SK-N-SH (cell line): ENCODE measurements at regions not wholly inside any gene's neighbourhood (a gene's known extent, or its start where the extent isn't known, plus 50 kb on each side); places are given as distances from the start of the nearest gene placed in this dataset.

Experiments used
- CTCF ChIA-PET: fragments of 300-600, 350-600 bp; formaldehyde crosslinking; extraction: SDS; loops from one replicate; lab custom pipeline; 2021; lab: Yijun Ruan, JAX
- POLR2A ChIA-PET: fragments of 350-600 bp; sonication (Branson Sonifier 250); formaldehyde crosslinking; extraction: SDS; loops from one replicate; lab custom pipeline; 2020; ENCODE audit warnings: antibody characterized with exemption, inconsistent platforms; lab: Yijun Ruan, JAX
- DNase-seq: peaks from one replicate; pipeline ENCODE4 v3.0.0; 2012
- H2AFZ ChIP-seq: fragments of 200-600 bp; sonication (generic); 2 replicates; pipeline ENCODE4 v1.8.1; 2016; ENCODE audit warnings: antibody characterized with exemption, mild to moderate bottlenecking, low read depth
- H3F3A ChIP-seq: fragments of 200-600 bp; sonication (generic); replicated peaks from 2 replicates; pipeline ENCODE3; 2016; ENCODE audit warnings: antibody characterized with exemption, mild to moderate bottlenecking; ENCODE audit not compliant: insufficient read depth
- H3K27ac ChIP-seq, 2 experiments: fragments of 200-500 bp in 1 of 2; fragments of 200-600 bp in 1 of 2; sonication (Bioruptor generic) in 1 of 2; sonication (generic), shearing (Covaris generic) in 1 of 2; 2 replicates each; pipeline versions ENCODE4 v1.5.1 to v1.6.1; 2014 to 2016; ENCODE audit warnings: low read depth in 2 of 2, inconsistent platforms in 1 of 2, low read length in 1 of 2, mild to moderate bottlenecking in 1 of 2, mixed read lengths in 1 of 2
- H3K27me3 ChIP-seq: fragments of 200-600 bp; sonication (generic), shearing (Covaris generic); 2 replicates; pipeline ENCODE4 v1.6.1; 2016; ENCODE audit warnings: mixed run types; ENCODE audit not compliant: insufficient read depth
- H3K36me3 ChIP-seq, 2 experiments: fragments of 200-500 bp in 1 of 2; fragments of 200-600 bp in 1 of 2; sonication (Bioruptor generic) in 1 of 2; sonication (generic) in 1 of 2; replicated peaks in 1 of 2; 2 replicates each; pipeline versions ENCODE3 to v1.5.1; 2014 to 2016; ENCODE audit warnings: low read length in 1 of 2, mild to moderate bottlenecking in 1 of 2; ENCODE audit not compliant: insufficient read depth in 2 of 2, control insufficient read depth in 1 of 2
- H3K4me1 ChIP-seq, 2 experiments: fragments of 200-500 bp in 1 of 2; fragments of 200-600 bp in 1 of 2; sonication (Bioruptor generic) in 1 of 2; sonication (generic), shearing (Covaris generic) in 1 of 2; 2 replicates each; pipeline versions ENCODE4 v1.5.1 to v1.6.1; 2014 to 2016; ENCODE audit warnings: low read depth in 1 of 2, low read length in 1 of 2, mixed run types in 1 of 2; ENCODE audit not compliant: insufficient read depth in 2 of 2, control insufficient read depth in 1 of 2
- H3K4me2 ChIP-seq: fragments of 200-600 bp; sonication (generic), shearing (Covaris generic); 2 replicates; pipeline ENCODE4 v1.6.1; 2017; ENCODE audit warnings: mixed run types
- H3K4me3 ChIP-seq, 2 experiments: fragments of 200-500 bp in 1 of 2; fragments of 200-600 bp in 1 of 2; sonication (Bioruptor generic) in 1 of 2; sonication (generic), shearing (Covaris generic) in 1 of 2; 2 replicates each; pipeline versions ENCODE4 v1.5.1 to v1.8.1; 2014 to 2016; ENCODE audit warnings: low read depth in 2 of 2, inconsistent platforms in 1 of 2, low read length in 1 of 2, mild to moderate bottlenecking in 1 of 2, mixed read lengths in 1 of 2, moderate library complexity in 1 of 2
- H3K79me2 ChIP-seq: fragments of 200-600 bp; sonication (generic); 2 replicates; pipeline ENCODE4 v1.8.1; 2017; ENCODE audit warnings: mild to moderate bottlenecking; ENCODE audit not compliant: insufficient read depth
- H3K9ac ChIP-seq: fragments of 200-600 bp; sonication (generic); 2 replicates; pipeline ENCODE4 v1.6.1; 2017; ENCODE audit warnings: mixed run types
- H3K9me2 ChIP-seq: fragments of 200-600 bp; sonication (generic); 2 replicates; pipeline ENCODE4 v1.6.1; 2017; ENCODE audit warnings: mixed run types
- H3K9me3 ChIP-seq: fragments of 200-600 bp; sonication (generic); 2 replicates; pipeline ENCODE4 v1.6.1; 2017; ENCODE audit warnings: mixed run types, mild to moderate bottlenecking, moderate library complexity
- H4K20me1 ChIP-seq: fragments of 200-600 bp; sonication (generic); 2 replicates; pipeline ENCODE4 v1.6.1; 2017; ENCODE audit warnings: mild to moderate bottlenecking, mixed run types; ENCODE audit not compliant: insufficient read depth
- CHD2 ChIP-seq: fragments of 150-350 bp; IDR thresholded peaks from 2 replicates; pipeline ENCODE4 v1.6.1; 2018; ENCODE audit warnings: low read length; ENCODE audit not compliant: partially characterized antibody
- EP300 ChIP-seq, 2 experiments: IDR thresholded peaks; 2 replicates each; pipeline versions ENCODE4 v1.4.0 to v1.6.1; 2012; ENCODE audit warnings: borderline replicate concordance in 1 of 2, low read depth in 1 of 2, low read length in 1 of 2
- EZH2phosphoT487 ChIP-seq: fragments of 200-600 bp; sonication (generic); IDR thresholded peaks from 2 replicates; pipeline ENCODE4 v1.6.1; 2017; ENCODE audit warnings: low read depth, mixed run types, mild to moderate bottlenecking, antibody characterized with exemption, moderate library complexity, borderline replicate concordance
- FOXM1 ChIP-seq: IDR thresholded peaks from 2 replicates; pipeline ENCODE4 v1.4.0; 2012; ENCODE audit warnings: low read depth, mild to moderate bottlenecking
- GABPA ChIP-seq: IDR thresholded peaks from 2 replicates; pipeline ENCODE4 v1.4.0; 2012; ENCODE audit warnings: low read depth, mild to moderate bottlenecking
- MEF2A ChIP-seq: IDR thresholded peaks from 2 replicates; pipeline ENCODE4 v1.4.0; 2012; ENCODE audit warnings: low read depth, borderline replicate concordance
- NFIC ChIP-seq: IDR thresholded peaks from 2 replicates; pipeline ENCODE4 v1.4.0; 2012; ENCODE audit warnings: borderline replicate concordance
- RAD21 ChIP-seq: IDR thresholded peaks from 2 replicates; pipeline ENCODE4 v1.6.1; 2012; ENCODE audit warnings: mild to moderate bottlenecking, low read length
- RCOR1 ChIP-seq: fragments of 150-350 bp; IDR thresholded peaks from 2 replicates; pipeline ENCODE4 v1.6.1; 2017; ENCODE audit warnings: antibody characterized with exemption, low read length
- RXRA ChIP-seq: IDR thresholded peaks from 2 replicates; pipeline ENCODE4 v1.4.0; 2012; ENCODE audit warnings: low read depth, mild to moderate bottlenecking, borderline replicate concordance
- SIN3A ChIP-seq: IDR thresholded peaks from 2 replicates; pipeline ENCODE4 v1.6.1; 2012; ENCODE audit warnings: low read depth, mild to moderate bottlenecking, low read length, moderate library complexity, borderline replicate concordance
- TAF1 ChIP-seq: IDR thresholded peaks from 2 replicates; pipeline ENCODE4 v1.6.1; 2012; ENCODE audit warnings: low read depth, mild to moderate bottlenecking, low read length, moderate library complexity, borderline replicate concordance
- TEAD4 ChIP-seq: IDR thresholded peaks from 2 replicates; pipeline ENCODE4 v1.4.0; 2012; ENCODE audit warnings: mild to moderate bottlenecking, borderline replicate concordance; ENCODE audit not compliant: insufficient read depth
- USF2 ChIP-seq: fragments of 150-350 bp; IDR thresholded peaks from 2 replicates; pipeline ENCODE4 v1.6.1; 2017; ENCODE audit warnings: antibody characterized with exemption, low read length, low read depth, borderline replicate concordance
- WGBS: methylation state at CpG from one replicate; pipeline ENCODE4 v1.1.6; 2017; ENCODE audit warnings: low lambda C conversion rate; 5-methylcytosine and 5-hydroxymethylcytosine counted together
- TF ChIP-seq, protein P1 (sequence below): IDR thresholded peaks from 2 replicates; pipeline ENCODE4 v1.4.0; 2012; ENCODE audit warnings: low read depth, borderline replicate concordance
- TF ChIP-seq, protein P2 (sequence below): fragments of 150-350 bp; IDR thresholded peaks from 2 replicates; pipeline ENCODE4 v1.6.1; 2016; ENCODE audit warnings: mild to moderate bottlenecking, low read depth, low read length
- TF ChIP-seq, protein P3 (sequence below): IDR thresholded peaks from 2 replicates; pipeline ENCODE4 v1.4.0; 2012; ENCODE audit warnings: low read depth, borderline replicate concordance
- TF ChIP-seq, protein P4 (sequence below): fragments of 200-600 bp; sonication (generic); IDR thresholded peaks from 2 replicates; pipeline ENCODE4 v1.6.1; 2017; ENCODE audit warnings: antibody characterized with exemption, mild to moderate bottlenecking, moderate library complexity

DNA sequence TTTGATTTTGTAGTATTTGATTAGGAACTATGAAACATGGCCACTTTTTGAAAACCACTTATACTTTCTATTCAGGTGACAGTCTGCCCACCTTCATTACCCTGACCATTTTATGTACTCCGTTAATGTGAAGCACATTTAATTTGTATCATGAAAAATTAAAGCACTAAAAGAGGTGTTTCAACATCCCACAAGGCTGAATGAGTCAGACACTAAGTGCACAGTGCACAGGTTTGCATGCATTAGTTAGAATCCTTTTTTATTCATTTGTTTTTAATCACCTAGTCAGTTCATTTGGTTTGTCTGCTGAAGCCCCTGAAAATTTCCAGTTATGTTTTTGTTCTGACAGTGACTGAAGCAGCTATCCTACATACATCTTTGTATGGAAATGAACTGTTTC, 271.0 kb downstream of the SLITRK5 start:
- POLR2A ChIA-PET: no interaction called here
- 19% methylated on average over 1 of the region's 1 CpG for WGBS

GRCh38 chr13:87944038-87944437, 272.9 kb downstream of the SLITRK5 start:
- no peak overlapping the region for H3K4me2 ChIP-seq
- no peaks in the 10 kb centered on the region for H3K27me3 ChIP-seq
- H3K9me2 ChIP-seq: no peaks in the 10 kb centered on the region
- H3K79me2 ChIP-seq: no peaks in the 10 kb centered on the region
- no peaks in the 10 kb centered on the region for H3K9me3 ChIP-seq
- no peaks in the 10 kb centered on the region for H3K36me3 ChIP-seq
- H4K20me1 ChIP-seq: no peaks in the 10 kb centered on the region
- H3K4me3 ChIP-seq: no peak overlapping the region
- POLR2A ChIA-PET: no interaction called here
- H3K9ac ChIP-seq: no peak overlapping the region
- H3K4me1 ChIP-seq: no peaks in the 10 kb centered on the region
- no peak overlapping the region for H2AFZ ChIP-seq
- H3F3A ChIP-seq: no peaks in the 10 kb centered on the region
- H3K27ac ChIP-seq: no peak overlapping the region
- no peak for DNase-seq
- WGBS: 42% methylated on average over 1 of the region's 1 CpG
- CTCF ChIA-PET: no interaction called here
- TF ChIP-seq NFIC (no peak), EP300 (IDR thresholded peaks at IDR 0.05; ENCODE audit: borderline replicate concordance in 1 of 2, low read depth in 1 of 2, low read length in 1 of 2) (no peak), RAD21 (no peak), CHD2 (no peak), FOXM1 (no peak), USF2 (no peak), RCOR1 (no peak), TEAD4 (no peak)
- TF ChIP-seq, protein P1, sequence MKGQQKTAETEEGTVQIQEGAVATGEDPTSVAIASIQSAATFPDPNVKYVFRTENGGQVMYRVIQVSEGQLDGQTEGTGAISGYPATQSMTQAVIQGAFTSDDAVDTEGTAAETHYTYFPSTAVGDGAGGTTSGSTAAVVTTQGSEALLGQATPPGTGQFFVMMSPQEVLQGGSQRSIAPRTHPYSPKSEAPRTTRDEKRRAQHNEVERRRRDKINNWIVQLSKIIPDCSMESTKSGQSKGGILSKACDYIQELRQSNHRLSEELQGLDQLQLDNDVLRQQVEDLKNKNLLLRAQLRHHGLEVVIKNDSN: no peak
- TF ChIP-seq, protein P2, sequence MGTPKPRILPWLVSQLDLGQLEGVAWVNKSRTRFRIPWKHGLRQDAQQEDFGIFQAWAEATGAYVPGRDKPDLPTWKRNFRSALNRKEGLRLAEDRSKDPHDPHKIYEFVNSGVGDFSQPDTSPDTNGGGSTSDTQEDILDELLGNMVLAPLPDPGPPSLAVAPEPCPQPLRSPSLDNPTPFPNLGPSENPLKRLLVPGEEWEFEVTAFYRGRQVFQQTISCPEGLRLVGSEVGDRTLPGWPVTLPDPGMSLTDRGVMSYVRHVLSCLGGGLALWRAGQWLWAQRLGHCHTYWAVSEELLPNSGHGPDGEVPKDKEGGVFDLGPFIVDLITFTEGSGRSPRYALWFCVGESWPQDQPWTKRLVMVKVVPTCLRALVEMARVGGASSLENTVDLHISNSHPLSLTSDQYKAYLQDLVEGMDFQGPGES: no peak

More for the DNA sequence above, 271.0 kb downstream of the SLITRK5 start:
- Histone ChIP-seq H2AFZ (no peak overlapping the region), H3K4me3 (no peak overlapping the region), H3K27me3 (no peaks in the 10 kb centered on the region), H3K4me1 (no peaks in the 10 kb centered on the region), H3K9me2 (no peaks in the 10 kb centered on the region), H3F3A (no peaks in the 10 kb centered on the region), H3K9ac (no peak overlapping the region), H3K79me2 (no peaks in the 10 kb centered on the region), H3K27ac (no peak overlapping the region), H3K4me2 (no peak overlapping the region), H3K9me3 (no peaks in the 10 kb centered on the region), H3K36me3 (no peaks in the 10 kb centered on the region), H4K20me1 (no peaks in the 10 kb centered on the region)
- DNase-seq: no peak
- CTCF ChIA-PET: no interaction called here
- TF ChIP-seq, protein P3, sequence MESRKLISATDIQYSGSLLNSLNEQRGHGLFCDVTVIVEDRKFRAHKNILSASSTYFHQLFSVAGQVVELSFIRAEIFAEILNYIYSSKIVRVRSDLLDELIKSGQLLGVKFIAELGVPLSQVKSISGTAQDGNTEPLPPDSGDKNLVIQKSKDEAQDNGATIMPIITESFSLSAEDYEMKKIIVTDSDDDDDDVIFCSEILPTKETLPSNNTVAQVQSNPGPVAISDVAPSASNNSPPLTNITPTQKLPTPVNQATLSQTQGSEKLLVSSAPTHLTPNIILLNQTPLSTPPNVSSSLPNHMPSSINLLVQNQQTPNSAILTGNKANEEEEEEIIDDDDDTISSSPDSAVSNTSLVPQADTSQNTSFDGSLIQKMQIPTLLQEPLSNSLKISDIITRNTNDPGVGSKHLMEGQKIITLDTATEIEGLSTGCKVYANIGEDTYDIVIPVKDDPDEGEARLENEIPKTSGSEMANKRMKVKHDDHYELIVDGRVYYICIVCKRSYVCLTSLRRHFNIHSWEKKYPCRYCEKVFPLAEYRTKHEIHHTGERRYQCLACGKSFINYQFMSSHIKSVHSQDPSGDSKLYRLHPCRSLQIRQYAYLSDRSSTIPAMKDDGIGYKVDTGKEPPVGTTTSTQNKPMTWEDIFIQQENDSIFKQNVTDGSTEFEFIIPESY: no peak
- TF ChIP-seq USF2: no peak
- no peak for TF ChIP-seq RXRA
- no peak for TF ChIP-seq TAF1
- TF ChIP-seq, protein P4, sequence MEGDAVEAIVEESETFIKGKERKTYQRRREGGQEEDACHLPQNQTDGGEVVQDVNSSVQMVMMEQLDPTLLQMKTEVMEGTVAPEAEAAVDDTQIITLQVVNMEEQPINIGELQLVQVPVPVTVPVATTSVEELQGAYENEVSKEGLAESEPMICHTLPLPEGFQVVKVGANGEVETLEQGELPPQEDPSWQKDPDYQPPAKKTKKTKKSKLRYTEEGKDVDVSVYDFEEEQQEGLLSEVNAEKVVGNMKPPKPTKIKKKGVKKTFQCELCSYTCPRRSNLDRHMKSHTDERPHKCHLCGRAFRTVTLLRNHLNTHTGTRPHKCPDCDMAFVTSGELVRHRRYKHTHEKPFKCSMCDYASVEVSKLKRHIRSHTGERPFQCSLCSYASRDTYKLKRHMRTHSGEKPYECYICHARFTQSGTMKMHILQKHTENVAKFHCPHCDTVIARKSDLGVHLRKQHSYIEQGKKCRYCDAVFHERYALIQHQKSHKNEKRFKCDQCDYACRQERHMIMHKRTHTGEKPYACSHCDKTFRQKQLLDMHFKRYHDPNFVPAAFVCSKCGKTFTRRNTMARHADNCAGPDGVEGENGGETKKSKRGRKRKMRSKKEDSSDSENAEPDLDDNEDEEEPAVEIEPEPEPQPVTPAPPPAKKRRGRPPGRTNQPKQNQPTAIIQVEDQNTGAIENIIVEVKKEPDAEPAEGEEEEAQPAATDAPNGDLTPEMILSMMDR: no peak
- no peak for TF ChIP-seq SIN3A
- TF ChIP-seq GABPA: no peak
- no peak for TF ChIP-seq RAD21
- no peak for TF ChIP-seq MEF2A
- no peak for TF ChIP-seq EZH2phosphoT487
